ENCODE measurements at regions not wholly inside any gene's neighbourhood (a gene's known extent, or its start where the extent isn't known, plus 50 kb on each side); places are given as distances from the start of the nearest gene placed in this dataset.

DNA sequence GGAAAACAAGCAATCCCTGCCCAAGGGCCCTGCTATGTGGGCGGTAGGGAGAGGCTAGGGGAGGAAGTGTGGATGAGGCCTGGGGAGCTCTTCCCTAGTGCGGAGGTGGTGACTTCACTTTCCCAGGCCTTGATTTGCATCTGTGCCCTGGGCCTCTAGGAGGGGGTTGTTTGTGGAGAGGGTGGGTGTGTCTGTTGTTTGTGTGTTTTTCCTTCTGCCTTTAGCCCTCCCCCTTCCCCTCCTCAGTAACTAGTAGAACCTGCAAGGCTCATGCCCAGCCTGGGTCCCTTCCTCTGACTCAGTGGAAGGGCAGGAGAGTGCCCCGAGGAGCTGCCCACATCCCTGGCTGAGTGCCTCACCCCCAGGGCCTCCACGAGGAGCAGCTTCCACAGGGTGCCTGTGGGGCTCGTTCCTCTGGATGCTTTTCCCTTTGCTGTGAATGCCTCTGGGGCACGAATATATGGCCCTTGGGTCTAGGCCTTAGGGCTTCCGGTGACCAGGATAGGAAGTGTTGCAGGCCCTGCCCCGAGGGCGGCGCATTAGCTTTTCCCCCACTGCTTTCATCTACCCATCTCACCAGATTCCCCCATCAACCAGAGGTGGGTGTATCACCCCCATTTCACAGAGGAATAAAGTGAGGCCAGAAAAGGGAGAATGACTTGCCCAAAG lies 89.4 kb upstream of the DUSP5 start:
- Mint-ChIP-seq H3K27ac (no peak overlapping the region), H3K4me1 (peaks cover 41% of the 10 kb centered on the region), H3K4me3 (no peak overlapping the region), H3K9me3 (ENCODE audit: insufficient read depth) (no peaks in the 10 kb centered on the region), H3K27me3 (peaks cover 44% of the 10 kb centered on the region)
- Histone ChIP-seq H3K4me2 (replicated peaks; ENCODE audit: low read depth, low read length, poor library complexity, severe bottlenecking) (no peak overlapping the region), H3K4me3 (ENCODE audit: control extremely low read depth in 1 of 5, extremely low read depth in 1 of 5, insufficient read depth in 1 of 5, low read depth in 2 of 5, low read length in 4 of 5) (no peak overlapping the region), H3K36me3 (replicated peaks in 1 of 2; ENCODE audit: control extremely low read depth in 1 of 2, control insufficient read depth in 1 of 2, extremely low read depth in 1 of 2, insufficient read depth in 2 of 2, low read length in 1 of 2) (no peaks in the 10 kb centered on the region), H3K27me3 (replicated peaks in 1 of 4; ENCODE audit: control extremely low read depth in 1 of 4, control insufficient read depth in 3 of 4, insufficient read depth in 4 of 4, low read length in 3 of 4) (peaks cover 0 to 38% (median 14%) of the 10 kb centered on the region in 4 experiments), H3K9me3 (ENCODE audit: control extremely low read depth in 1 of 3, control insufficient read depth in 2 of 3, insufficient read depth in 1 of 3, low read length in 2 of 3) (peaks cover 0 to 13% (median 0%) of the 10 kb centered on the region in 3 donors), H3K9ac (ENCODE audit: low read length) (no peak overlapping the region), H4K20me1 (ENCODE audit: control insufficient read depth, insufficient read depth, low read length, poor library complexity, severe bottlenecking) (no peaks in the 10 kb centered on the region), H3K27ac (ENCODE audit: low read length in 2 of 2) (no peak overlapping the region), H3K79me2 (ENCODE audit: control insufficient read depth, insufficient read depth, low read length) (no peaks in the 10 kb centered on the region), H3K4me1 (ENCODE audit: control insufficient read depth in 2 of 2, insufficient read depth in 2 of 2, low read length in 2 of 2) (peaks cover 31 to 55% of the 10 kb centered on the region in 2 donors), H2AFZ (ENCODE audit: insufficient read depth, low read depth, low read length, poor library complexity, severe bottlenecking) (no peak overlapping the region)
- intact Hi-C loops (cut with micrococcal nuclease): no loop called here
- CTCF ChIA-PET: interaction anchor here (1.3 kb wide), 1 partner anchor 147 kb away, joined by 3 read pairs; no protein-coding TSS in a partner anchor
- POLR2A ChIA-PET: no interaction called here
- no peak for DNase-seq
- no peak for ATAC-seq (ENCODE audit: low read depth)
- WGBS (ENCODE audit: insufficient coverage): 88% methylated on average over 6 of the region's 10 CpGs
- TF ChIP-seq, protein P1, sequence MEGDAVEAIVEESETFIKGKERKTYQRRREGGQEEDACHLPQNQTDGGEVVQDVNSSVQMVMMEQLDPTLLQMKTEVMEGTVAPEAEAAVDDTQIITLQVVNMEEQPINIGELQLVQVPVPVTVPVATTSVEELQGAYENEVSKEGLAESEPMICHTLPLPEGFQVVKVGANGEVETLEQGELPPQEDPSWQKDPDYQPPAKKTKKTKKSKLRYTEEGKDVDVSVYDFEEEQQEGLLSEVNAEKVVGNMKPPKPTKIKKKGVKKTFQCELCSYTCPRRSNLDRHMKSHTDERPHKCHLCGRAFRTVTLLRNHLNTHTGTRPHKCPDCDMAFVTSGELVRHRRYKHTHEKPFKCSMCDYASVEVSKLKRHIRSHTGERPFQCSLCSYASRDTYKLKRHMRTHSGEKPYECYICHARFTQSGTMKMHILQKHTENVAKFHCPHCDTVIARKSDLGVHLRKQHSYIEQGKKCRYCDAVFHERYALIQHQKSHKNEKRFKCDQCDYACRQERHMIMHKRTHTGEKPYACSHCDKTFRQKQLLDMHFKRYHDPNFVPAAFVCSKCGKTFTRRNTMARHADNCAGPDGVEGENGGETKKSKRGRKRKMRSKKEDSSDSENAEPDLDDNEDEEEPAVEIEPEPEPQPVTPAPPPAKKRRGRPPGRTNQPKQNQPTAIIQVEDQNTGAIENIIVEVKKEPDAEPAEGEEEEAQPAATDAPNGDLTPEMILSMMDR (IDR thresholded peaks at IDR 0.05): no peak

DNA sequence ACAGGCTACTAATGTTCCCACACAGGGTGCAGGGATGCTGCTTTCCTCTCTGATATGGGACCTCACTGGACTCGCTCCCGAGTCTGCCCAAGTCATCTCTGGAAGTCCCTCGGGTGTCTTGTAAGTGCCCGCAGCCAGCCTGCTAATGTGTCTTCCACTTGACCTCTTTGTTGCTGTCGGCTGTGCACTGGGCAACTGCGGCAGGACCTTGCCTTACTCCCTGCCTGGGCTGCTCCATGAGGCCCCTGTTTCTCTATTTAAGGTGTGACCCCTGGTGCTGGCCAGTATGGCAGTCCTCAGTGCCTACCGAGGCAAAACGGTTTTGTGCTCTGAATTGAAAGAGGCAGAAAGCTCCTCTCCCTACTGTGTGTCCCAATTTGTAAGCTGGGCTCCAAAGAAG lies 88.8 kb upstream of the DUSP5 start:
- H3K9me3 Mint-ChIP-seq (ENCODE audit: insufficient read depth): no peaks in the 10 kb centered on the region
- TF ChIP-seq EZH2 (IDR thresholded peaks at IDR 0.05; ENCODE audit: borderline replicate concordance, insufficient read depth, low read depth, low read length, poor library complexity, severe bottlenecking): no peak
- TF ChIP-seq, protein P1 (IDR thresholded peaks at IDR 0.05): no peak
- WGBS (ENCODE audit: insufficient coverage): 97% methylated on average over 8 of the region's 8 CpGs
- Histone ChIP-seq H3K4me1 (ENCODE audit: control insufficient read depth in 2 of 2, insufficient read depth in 2 of 2, low read length in 2 of 2) (peaks cover 37 to 61% of the 10 kb centered on the region in 2 donors), H3K4me2 (replicated peaks; ENCODE audit: low read depth, low read length, poor library complexity, severe bottlenecking) (no peak overlapping the region), H3K4me3 (ENCODE audit: control extremely low read depth in 1 of 5, extremely low read depth in 1 of 5, insufficient read depth in 1 of 5, low read depth in 2 of 5, low read length in 4 of 5) (no peak overlapping the region), H3K79me2 (ENCODE audit: control insufficient read depth, insufficient read depth, low read length) (no peaks in the 10 kb centered on the region), H3K9me3 (ENCODE audit: control extremely low read depth in 1 of 3, control insufficient read depth in 2 of 3, insufficient read depth in 1 of 3, low read length in 2 of 3) (peaks cover 0 to 13% (median 0%) of the 10 kb centered on the region in 3 donors), H3K27ac (ENCODE audit: low read length in 2 of 2) (no peak overlapping the region), H4K20me1 (ENCODE audit: control insufficient read depth, insufficient read depth, low read length, poor library complexity, severe bottlenecking) (no peaks in the 10 kb centered on the region), H3K9ac (ENCODE audit: low read length) (no peak overlapping the region), H3K36me3 (replicated peaks in 1 of 2; ENCODE audit: control extremely low read depth in 1 of 2, control insufficient read depth in 1 of 2, extremely low read depth in 1 of 2, insufficient read depth in 2 of 2, low read length in 1 of 2) (no peaks in the 10 kb centered on the region), H2AFZ (ENCODE audit: insufficient read depth, low read depth, low read length, poor library complexity, severe bottlenecking) (no peak overlapping the region), H3K27me3 (replicated peaks in 1 of 4; ENCODE audit: control extremely low read depth in 1 of 4, control insufficient read depth in 3 of 4, insufficient read depth in 4 of 4, low read length in 3 of 4) (peaks cover 0 to 35% (median 14%) of the 10 kb centered on the region in 4 experiments)
- peaks cover 47% of the 10 kb centered on the region for H3K4me1 Mint-ChIP-seq
- no peak overlapping the region for H3K4me3 Mint-ChIP-seq
- H3K27ac Mint-ChIP-seq: no peak overlapping the region
- CTCF ChIA-PET: interaction anchor here (1.3 kb wide), 1 partner anchor 146 kb away, joined by 3 read pairs; no protein-coding TSS in a partner anchor
- POLR2A ChIA-PET: no interaction called here
- ATAC-seq (ENCODE audit: low read depth) (no peak), DNase-seq (no peak)
- intact Hi-C loops (cut with micrococcal nuclease): no loop called here
- peaks cover 44% of the 10 kb centered on the region for H3K27me3 Mint-ChIP-seq

All from B cell (primary cell).